ENCODE measurements at regions not wholly inside any gene's neighbourhood (a gene's known extent, or its start where the extent isn't known, plus 50 kb on each side); places are given as distances from the start of the nearest gene placed in this dataset.
"Not testable (repeated sequence)": the region's sequence is repeated elsewhere in the genome, so short reads cannot be mapped to it uniquely, and the experiment has no call there.

GRCh38 chr2:111430817-111431661, 310.3 kb downstream of the BCL2L11 start:
- DNase-seq, result not testable (repeated sequence)

GRCh38 chr2:111432423-111432822, 311.7 kb downstream of the BCL2L11 start:
- DNase-seq, result peak; percentile 59

DNA sequence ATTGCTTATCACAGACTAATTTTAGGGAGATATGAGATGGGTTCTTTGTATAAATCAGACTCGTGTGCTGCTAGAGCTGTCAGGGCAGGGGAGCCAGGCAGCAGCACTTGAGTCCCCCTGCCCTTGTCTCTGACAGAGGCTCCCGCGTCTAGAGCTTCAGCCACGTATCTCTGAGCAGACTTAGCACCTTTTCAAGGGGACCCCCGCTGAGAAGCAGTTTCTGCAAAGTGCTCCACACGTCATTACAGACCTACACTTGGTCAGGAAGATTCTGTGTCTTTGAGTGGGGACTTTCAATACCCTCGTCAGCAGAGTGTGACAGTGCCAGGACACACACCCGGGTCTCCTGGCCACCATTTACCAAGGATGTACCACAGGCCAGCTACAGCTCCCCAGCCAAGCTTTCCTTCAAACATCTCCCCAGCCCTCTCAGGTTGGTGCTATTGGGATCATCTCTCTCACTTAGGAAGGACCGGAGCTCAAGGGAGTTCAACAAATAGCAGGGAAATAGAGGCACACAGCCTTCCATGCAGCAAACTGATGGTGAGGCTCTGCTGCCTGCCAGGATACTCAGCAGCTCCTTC, 312.3 kb downstream of the BCL2L11 start:
- DNase-seq, result not testable (repeated sequence)

DNA sequence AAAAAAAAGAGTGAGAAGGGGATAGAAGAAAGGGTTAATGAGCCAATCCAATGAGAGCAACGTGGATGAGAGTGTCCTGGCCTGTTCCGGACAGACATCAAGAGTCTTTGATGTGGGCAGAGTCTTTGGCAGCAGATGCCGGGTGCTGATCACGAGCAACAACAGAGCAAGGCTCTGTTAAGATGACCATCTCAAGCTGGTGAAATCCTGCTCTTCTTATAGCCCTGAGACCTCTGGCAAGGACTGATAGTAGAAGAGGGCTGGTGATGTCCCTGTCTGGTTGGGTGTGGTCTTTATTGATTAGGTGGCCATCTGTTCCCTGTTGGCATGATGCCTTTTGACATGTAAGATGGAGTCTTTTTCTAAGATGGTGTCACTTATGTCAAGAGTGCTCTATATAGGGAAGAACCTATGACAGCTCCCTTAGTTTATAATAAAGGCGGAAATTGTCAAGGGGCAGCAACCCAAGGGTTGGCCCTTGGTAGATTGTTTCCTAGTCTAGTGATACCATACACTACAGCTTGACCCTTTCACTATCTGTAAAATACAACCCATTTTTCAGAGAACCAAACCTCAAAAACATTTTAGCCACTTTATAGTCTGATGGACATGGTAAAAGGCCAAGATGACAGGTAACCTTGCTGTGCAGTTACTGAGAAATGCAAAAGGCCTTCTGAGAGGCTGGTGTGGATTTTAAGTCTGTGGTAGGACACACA, 313.3 kb downstream of the BCL2L11 start:
- DNase-seq, result not testable (repeated sequence)

DNA sequence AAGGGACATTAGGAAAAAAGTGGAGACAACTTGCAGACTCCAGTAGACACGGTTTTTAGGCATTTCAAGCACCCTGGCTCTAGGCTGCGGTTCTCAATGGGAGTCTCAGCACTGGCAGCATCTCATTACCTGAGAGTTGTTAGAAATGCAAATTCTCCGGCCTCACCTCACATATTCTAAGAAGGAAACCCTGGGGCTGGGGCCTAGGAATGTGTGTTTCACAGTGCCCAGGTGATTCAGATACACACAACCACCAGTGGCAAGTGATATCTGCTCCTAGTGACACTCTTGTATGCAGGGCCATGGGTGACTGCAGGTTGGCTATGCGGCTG, 313.9 kb downstream of the BCL2L11 start:
- DNase-seq, result not testable (repeated sequence)

GRCh38 chr2:111435553-111436310, 315.0 kb downstream of the BCL2L11 start:
- DNase-seq, result not testable (repeated sequence)

DNA sequence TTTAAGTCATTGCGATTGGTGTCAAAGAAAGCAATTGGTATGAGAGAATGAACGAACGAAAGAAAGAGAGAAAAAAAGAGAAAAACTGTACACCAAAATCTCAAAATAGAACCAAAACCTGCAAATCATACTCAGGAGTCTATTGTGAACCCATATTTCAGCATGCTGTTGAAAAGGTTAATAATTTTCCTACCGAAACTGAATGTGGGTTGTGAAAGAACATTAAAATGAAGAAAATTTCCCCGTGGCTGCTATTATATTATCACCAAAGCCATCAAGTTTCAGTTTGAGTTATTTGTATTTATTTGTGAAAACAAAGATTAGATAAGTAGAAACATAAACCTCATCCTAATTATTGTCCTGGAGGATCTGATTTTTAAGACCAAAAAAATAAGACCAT, 315.7 kb downstream of the BCL2L11 start:
- not testable (repeated sequence) for DNase-seq

DNA sequence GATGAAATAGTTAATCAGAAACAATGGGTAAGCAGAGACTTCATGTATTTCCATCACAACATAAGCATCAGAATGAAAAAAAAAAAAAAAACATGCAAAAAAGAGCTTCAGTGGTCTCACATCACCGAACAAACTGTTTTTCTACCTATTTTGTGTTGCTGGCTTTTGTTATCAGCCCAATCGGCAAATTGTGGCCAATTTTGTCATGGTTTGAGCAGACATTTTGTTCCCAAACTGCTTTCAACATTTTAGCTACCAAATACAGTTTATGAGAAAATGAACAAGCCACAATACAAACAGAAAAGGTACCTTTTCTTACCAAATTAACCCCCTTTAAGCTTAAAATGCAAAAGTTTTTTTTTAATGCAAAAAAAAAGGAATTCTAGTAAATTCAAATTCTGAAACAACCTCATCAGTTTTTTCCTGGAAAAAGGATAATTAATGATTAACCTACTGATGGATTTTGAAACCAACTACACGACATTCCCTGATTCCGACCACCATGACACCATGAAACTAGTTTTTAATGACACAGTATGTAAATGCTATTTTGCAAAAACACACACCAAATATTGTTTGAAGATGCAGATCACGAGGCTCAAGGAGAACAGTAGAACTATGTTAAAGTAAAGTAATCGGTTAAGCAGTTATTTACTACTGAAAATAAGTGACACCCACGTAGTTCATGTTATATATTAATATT, 316.7 kb downstream of the BCL2L11 start:
- DNase-seq, result not testable (repeated sequence)

GRCh38 chr2:111438161-111438560, 317.4 kb downstream of the BCL2L11 start:
- DNase-seq, result not testable (repeated sequence)

DNA sequence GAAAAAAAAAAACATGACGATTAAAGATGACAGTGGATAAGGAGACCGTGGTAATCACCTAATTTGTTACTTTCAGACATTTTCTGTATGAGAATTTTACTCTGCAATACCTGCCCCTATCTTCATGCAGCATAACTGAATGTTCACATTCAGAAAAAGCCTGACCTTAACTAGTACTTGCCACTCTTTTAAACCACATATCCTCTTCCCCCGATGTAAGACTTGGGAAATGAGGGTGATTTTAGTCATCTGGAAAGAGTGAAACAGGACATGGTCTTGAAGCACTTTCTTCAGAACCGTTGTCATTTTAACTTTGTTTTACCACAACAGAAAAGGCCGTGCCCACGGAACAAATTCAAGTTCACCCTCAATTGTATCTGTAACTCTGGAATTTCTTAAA, 318.5 kb downstream of the BCL2L11 start:
- not testable (repeated sequence) for DNase-seq

DNA sequence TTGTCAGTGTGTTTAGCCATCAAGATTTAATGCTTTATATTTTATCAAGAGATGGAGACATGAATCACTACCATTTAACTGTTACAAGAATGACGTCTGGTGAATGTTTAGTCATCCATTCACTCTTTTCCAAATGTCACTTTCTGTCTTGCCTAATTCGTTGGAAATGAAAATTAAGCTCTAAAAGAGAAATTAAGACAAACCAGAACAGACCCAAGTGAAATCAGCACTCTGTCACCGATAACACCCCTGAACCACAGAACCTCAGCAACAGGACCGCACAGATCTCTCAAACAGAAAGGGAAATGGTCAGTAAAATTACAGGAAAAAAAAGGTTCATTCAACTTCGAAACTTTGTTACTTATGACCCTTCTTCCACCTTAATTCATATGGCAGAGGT, 320.9 kb downstream of the BCL2L11 start:
- not testable (repeated sequence) for DNase-seq

DNA sequence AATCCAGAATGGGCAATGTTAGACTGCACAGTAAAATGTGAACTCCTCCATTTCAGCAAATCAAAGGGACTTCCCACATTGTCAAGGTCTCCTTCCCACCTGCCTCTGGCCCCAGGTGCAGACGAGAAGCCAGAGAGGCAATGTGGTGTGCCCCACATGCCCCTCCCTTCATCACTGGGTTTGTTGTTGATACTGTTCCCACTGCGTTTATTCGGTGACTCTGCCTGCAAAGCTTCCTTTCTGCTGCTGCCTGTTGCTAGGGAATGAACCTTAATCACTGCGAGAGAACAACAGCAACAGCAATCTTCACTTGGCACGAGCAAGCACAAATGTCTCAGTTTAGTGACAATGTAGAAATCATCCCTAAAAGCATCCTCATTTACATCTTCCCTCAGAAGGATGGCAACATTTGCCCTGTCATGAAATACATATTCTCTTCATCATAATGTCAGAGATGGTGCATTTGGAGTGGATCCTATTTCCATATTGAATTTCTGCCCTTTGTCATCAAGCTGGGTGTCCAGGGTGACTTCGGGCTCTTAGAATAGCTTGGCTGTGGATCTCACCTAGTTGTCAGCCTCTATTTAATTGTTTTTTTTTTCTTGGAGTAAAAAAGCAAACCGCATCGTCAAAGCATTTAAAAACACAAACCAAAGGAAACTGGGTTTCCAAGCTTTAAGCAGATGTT, 322.2 kb downstream of the BCL2L11 start:
- DNase-seq, result not testable (repeated sequence)

DNA sequence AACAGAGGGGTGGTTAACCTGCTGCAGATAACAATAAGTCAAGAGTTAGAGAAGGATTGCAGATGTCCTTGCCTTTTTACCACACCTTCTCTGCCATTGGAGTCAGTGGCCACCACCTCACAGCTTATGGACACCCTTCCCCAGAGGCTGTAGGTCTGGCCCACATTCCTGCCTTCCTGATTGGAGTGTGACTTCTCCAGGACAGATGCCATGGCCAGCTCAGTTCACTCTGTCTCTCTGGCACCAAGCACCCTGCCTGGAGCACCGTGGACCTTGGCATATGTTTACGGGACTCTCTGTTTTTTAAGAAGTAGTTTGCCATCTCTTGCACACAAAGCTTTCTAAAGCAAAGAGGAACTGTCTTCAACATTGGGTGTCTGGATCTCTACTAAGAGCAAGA, 323.8 kb downstream of the BCL2L11 start:
- not testable (repeated sequence) for DNase-seq

DNA sequence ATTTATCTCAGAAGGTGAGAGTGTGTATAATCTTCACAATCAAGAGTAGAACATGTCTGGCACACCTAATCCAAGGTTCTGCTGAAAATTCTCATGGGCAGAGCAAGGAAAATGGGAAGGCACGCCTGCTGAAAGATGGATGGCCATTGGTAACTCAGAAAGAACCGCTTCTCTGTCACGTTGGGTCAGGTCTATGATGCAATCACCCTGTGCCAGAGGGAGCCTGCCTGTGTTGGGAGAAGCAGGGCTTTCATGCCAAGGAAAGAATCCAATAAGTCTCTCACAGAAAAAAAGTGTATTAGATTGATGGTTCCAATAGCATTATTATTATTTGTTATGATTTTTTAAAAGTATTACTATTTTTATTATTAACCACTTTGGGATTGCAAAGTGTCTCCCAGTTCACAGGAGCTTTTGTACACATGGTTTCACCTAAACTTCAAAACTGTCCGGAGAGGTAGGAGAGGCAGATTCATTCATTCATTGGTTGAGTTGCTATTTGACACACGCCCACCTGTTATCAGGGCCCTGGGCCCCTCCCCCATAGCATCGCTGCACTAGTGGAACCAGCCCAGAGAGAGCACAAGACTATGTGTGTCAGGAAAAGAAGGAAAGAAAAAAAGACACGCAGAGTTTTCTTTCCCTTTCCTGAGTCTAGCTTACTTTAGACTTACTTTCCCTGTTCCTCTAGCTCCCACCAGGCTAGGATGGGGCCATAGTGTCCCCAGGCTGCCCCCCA, 324.6 kb downstream of the BCL2L11 start:
- DNase-seq, result not testable (repeated sequence)

DNA sequence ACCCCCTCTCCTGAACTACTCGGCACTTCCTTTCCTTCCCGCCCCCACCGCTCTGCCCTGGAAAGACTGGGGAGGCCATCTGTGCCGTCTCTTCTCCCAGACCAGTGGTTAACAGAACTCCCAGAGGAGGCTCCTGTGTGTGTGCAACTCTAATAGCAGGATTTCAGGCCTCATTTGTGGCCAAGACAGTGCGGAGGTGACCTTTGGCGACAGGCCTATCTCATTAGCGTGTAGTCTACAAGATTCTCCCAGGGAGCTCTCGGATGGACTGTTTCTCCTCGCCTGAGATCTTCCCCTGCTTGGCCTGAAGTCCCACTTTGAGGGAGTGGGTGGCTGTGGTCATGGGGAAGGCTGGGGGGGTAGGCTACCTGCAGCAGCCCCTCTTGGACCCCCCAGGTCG, 325.2 kb downstream of the BCL2L11 start:
- DNase-seq, result not testable (repeated sequence)

DNA sequence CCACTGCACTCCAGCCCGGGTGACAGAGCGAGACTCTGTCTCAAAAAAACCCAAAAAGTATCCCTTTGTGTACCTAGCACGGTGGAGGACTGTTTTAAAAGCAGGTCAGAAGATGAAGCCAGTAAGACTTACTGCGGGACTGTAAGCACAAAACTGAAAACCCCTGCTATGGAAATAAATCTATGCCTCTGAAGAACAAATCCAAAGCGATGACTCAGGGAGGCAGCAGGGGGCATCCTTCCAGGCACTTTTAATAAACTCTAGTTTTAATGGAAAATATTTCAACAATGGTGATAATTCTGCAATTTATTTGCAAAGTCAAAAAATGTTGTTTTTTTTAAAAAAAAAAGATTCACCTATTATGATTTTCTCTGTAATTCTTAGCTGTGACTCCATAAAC, 326.8 kb downstream of the BCL2L11 start:
- not testable (repeated sequence) for DNase-seq

GRCh38 chr2:111448796-111449195, 328.1 kb downstream of the BCL2L11 start:
- not testable (repeated sequence) for DNase-seq

- not testable (repeated sequence) for DNase-seq
Observed at GRCh38 chr2:111450526-111450925, 329.8 kb downstream of the BCL2L11 start.

DNA sequence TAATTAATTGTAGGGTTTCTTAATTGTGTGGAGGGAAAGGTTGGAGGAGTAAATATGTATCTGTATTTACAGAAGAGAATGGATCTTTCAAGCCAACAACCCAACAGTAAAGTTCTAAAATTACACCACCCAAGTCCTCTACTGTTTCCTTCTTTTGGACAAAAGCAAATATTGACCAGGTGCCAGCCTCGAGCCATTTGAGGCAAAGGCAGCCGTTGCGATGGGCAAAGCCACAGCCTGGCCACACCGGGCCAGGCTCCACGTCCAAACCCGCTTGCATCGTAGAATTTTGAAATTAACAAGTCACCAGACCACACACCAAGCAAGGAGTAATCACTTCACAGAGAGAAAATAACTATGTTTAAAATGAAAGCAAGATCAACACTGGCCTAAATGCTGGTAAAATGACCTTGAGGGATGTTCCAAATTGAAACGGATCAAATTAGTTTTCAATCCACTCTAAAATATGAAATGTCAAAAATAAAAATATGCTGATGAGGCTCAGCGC, 331.0 kb downstream of the BCL2L11 start:
- peak; percentile 35 for DNase-seq

- DNase-seq, result not testable (repeated sequence)
Observed at GRCh38 chr2:111452208-111452607, 331.5 kb downstream of the BCL2L11 start.

GRCh38 chr2:111453308-111453707, 332.6 kb downstream of the BCL2L11 start:
- not testable (repeated sequence) for DNase-seq
